Caco-2 (cell line): ENCODE measurements at regions not wholly inside any gene's neighbourhood (a gene's known extent, or its start where the extent isn't known, plus 50 kb on each side); places are given as distances from the start of the nearest gene placed in this dataset.

ENCODE experiments used
- BruUV-seq: library from RNA; stranded (reverse); fragments of 400-500 nt; replicated peaks from 2 replicates; lab custom pipeline; 2021; lab: Mats Ljungman, UMichigan
- CTCF ChIA-PET: fragments of 300-600 bp; sonication (Branson Sonifier 250); formaldehyde crosslinking; loops from one replicate; lab custom pipeline; 2022; ENCODE audit warnings: antibody characterized with exemption; lab: Charles Lee
- POLR2A ChIA-PET: fragments of 300-600 bp; sonication (Branson Sonifier 250); formaldehyde crosslinking; loops from one replicate; lab custom pipeline; 2022; ENCODE audit warnings: antibody characterized with exemption; lab: Charles Lee
- DNase-seq, 2 experiments: peaks; one replicate each; pipeline versions ENCODE4 v3.0.0 to v3.0.0-alpha.2; 2020 to 2022
- H3K27me3 ChIP-seq: replicated peaks from 2 replicates; pipeline ENCODE4 v1.6.0; 2011; ENCODE audit warnings: low read length; ENCODE audit not compliant: control insufficient read depth, insufficient read depth
- H3K36me3 ChIP-seq: 2 replicates; pipeline ENCODE4 v1.5.1; 2011; ENCODE audit warnings: low read length; ENCODE audit not compliant: control insufficient read depth, insufficient read depth
- H3K4me1 ChIP-seq: fragments of 250-450 bp; sonication (Bioruptor Pico); 2 replicates; pipeline ENCODE4 v1.5.1; 2020; ENCODE audit warnings: mild to moderate bottlenecking
- H3K4me3 ChIP-seq: 2 replicates; pipeline ENCODE4 v1.5.1; 2011; ENCODE audit warnings: low read depth, mild to moderate bottlenecking, control low read depth, low read length
- H3K9me3 ChIP-seq: fragments of 250-450 bp; sonication (Bioruptor Pico); 2 replicates; pipeline ENCODE4 v1.5.1; 2020; ENCODE audit warnings: mild to moderate bottlenecking, moderate library complexity
- H3K27ac Mint-ChIP-seq: one replicate; pipeline ENCODE4 v1.8.0; 2022; ENCODE audit warnings: mixed read lengths; ENCODE audit not compliant: unreplicated experiment
- H3K27me3 Mint-ChIP-seq: one replicate; pipeline ENCODE4 v1.8.0; 2022; ENCODE audit warnings: mixed read lengths; ENCODE audit not compliant: insufficient read depth, unreplicated experiment
- H3K36me3 Mint-ChIP-seq: one replicate; pipeline ENCODE4 v1.8.0; 2022; ENCODE audit warnings: mild to moderate bottlenecking, mixed read lengths; ENCODE audit not compliant: insufficient read depth, unreplicated experiment
- H3K4me1 Mint-ChIP-seq: one replicate; pipeline ENCODE4 v1.8.0; 2022; ENCODE audit warnings: low read depth, mixed read lengths; ENCODE audit not compliant: unreplicated experiment
- H3K4me3 Mint-ChIP-seq: one replicate; pipeline ENCODE4 v1.8.0; 2022; ENCODE audit warnings: mild to moderate bottlenecking, moderate library complexity, mixed read lengths; ENCODE audit not compliant: unreplicated experiment
- H3K9me3 Mint-ChIP-seq: one replicate; pipeline ENCODE4 v1.8.0; 2022; ENCODE audit warnings: mixed read lengths; ENCODE audit not compliant: unreplicated experiment
- CTCF ChIP-seq, 2 experiments: fragments of 200-600 bp in 1 of 2; IDR thresholded peaks; 1 replicate in 1 of 2; 2 replicates in 1 of 2; pipeline versions ENCODE4 v1.5.1 to v1.8.0; 2011 to 2022; ENCODE audit warnings: antibody characterized with exemption in 1 of 2, control low read depth in 1 of 2, inconsistent platforms in 1 of 2, low read depth in 1 of 2, low read length in 1 of 2, mild to moderate bottlenecking in 1 of 2, moderate library complexity in 1 of 2; ENCODE audit not compliant: insufficient read depth in 1 of 2, severe bottlenecking in 1 of 2, unreplicated experiment in 1 of 2
- intact Hi-C: fragments of 100-400 bp; cut with micrococcal nuclease; formaldehyde crosslinking; loops from one replicate; pipeline ENCODE4 v1.10.0; 2022; ENCODE audit not compliant: unreplicated experiment

- H3K27me3 ChIP-seq, result no peaks in the 10 kb centered on the region; the same call in 1 of the 2 replicates
- no peaks in the 10 kb centered on the region for H3K9me3 Mint-ChIP-seq
- H3K36me3 Mint-ChIP-seq, result no peaks in the 10 kb centered on the region
- peaks cover 8% of the 10 kb centered on the region for H3K27me3 Mint-ChIP-seq
- no peaks in the 10 kb centered on the region for H3K4me1 ChIP-seq
- H3K36me3 ChIP-seq, result no peaks in the 10 kb centered on the region
- DNase-seq, result no peak
- intact Hi-C loops, result no loop called here
- BruUV-seq, result no TSS peak
- H3K27ac Mint-ChIP-seq, result no peak overlapping the region
- no peak overlapping the region for H3K4me3 Mint-ChIP-seq
- ChIA-PET CTCF (no interaction called here), POLR2A (no interaction called here)
- H3K4me1 Mint-ChIP-seq, result no peaks in the 10 kb centered on the region
- no peaks in the 10 kb centered on the region for H3K9me3 ChIP-seq
- no peak overlapping the region for H3K4me3 ChIP-seq
- no peak for TF ChIP-seq CTCF (IDR thresholded peaks at IDR 0.05; ENCODE audit: insufficient read depth in 1 of 2, low read depth in 1 of 2, low read length in 1 of 2, severe bottlenecking in 1 of 2, unreplicated experiment in 1 of 2)
Observed at GRCh38 chr4:83725336-83726085, 189.6 kb downstream of the GPAT3 start.

GRCh38 chr4:83724485-83725335 lies 188.8 kb downstream of the GPAT3 start:
- no peak for TF ChIP-seq CTCF (IDR thresholded peaks at IDR 0.05; ENCODE audit: insufficient read depth in 1 of 2, low read depth in 1 of 2, low read length in 1 of 2, severe bottlenecking in 1 of 2, unreplicated experiment in 1 of 2)
- no peaks in the 10 kb centered on the region; the same call in 1 of the 2 replicates for H3K27me3 ChIP-seq
- BruUV-seq, result no TSS peak

GRCh38 chr4:83723609-83724008 lies 187.7 kb downstream of the GPAT3 start:
- no peaks in the 10 kb centered on the region for H3K9me3 Mint-ChIP-seq
- intact Hi-C loops, result no loop called here
- no peaks in the 10 kb centered on the region for H3K4me1 Mint-ChIP-seq
- no peaks in the 10 kb centered on the region for H3K36me3 Mint-ChIP-seq
- no peak overlapping the region for H3K27ac Mint-ChIP-seq
- no TSS peak for BruUV-seq
- no peaks in the 10 kb centered on the region; the same call in 1 of the 2 replicates for H3K27me3 ChIP-seq
- peaks cover 8% of the 10 kb centered on the region for H3K27me3 Mint-ChIP-seq
- no peaks in the 10 kb centered on the region for H3K9me3 ChIP-seq
- H3K4me3 ChIP-seq, result no peak overlapping the region
- DNase-seq, result no peak
- no peaks in the 10 kb centered on the region for H3K36me3 ChIP-seq
- TF ChIP-seq CTCF (IDR thresholded peaks at IDR 0.05; ENCODE audit: insufficient read depth in 1 of 2, low read depth in 1 of 2, low read length in 1 of 2, severe bottlenecking in 1 of 2, unreplicated experiment in 1 of 2), result no peak
- POLR2A ChIA-PET, result no interaction called here
- CTCF ChIA-PET, result no interaction called here
- no peaks in the 10 kb centered on the region for H3K4me1 ChIP-seq
- H3K4me3 Mint-ChIP-seq, result no peak overlapping the region

More at GRCh38 chr4:83724485-83725335, 188.8 kb downstream of the GPAT3 start:
- Histone ChIP-seq H3K9me3 (no peaks in the 10 kb centered on the region), H3K4me1 (no peaks in the 10 kb centered on the region), H3K4me3 (no peak overlapping the region), H3K36me3 (no peaks in the 10 kb centered on the region)
- Mint-ChIP-seq H3K27me3 (peaks cover 8% of the 10 kb centered on the region), H3K4me1 (no peaks in the 10 kb centered on the region), H3K36me3 (no peaks in the 10 kb centered on the region), H3K4me3 (no peak overlapping the region), H3K9me3 (no peaks in the 10 kb centered on the region), H3K27ac (no peak overlapping the region)
- intact Hi-C loops, result no loop called here
- DNase-seq, result no peak
- ChIA-PET CTCF (no interaction called here), POLR2A (no interaction called here)
